Cardiac septum (tissue), 1 donor: ENCODE measurements at regions not wholly inside any gene's neighbourhood (a gene's known extent, or its start where the extent isn't known, plus 50 kb on each side); places are given as distances from the start of the nearest gene placed in this dataset.
"Not testable (repeated sequence)": the region's sequence is repeated elsewhere in the genome, so short reads cannot be mapped to it uniquely, and the experiment has no call there.

Experiments
- DNase-seq: peaks from one replicate; pipeline ENCODE4 v3.0.0-alpha.2; 2020; ENCODE audit warnings: low spot score
- intact Hi-C: fragments of 100-400 bp; cut with DNase I; formaldehyde crosslinking; loops from one replicate; pipeline ENCODE4 v1.14.0; 2022
- donor health status: DM: no; HTN: no; CAD: no.

- intact Hi-C loops, result no loop called here
- no peak for DNase-seq
Measured at GRCh38 chr1:174105086-174105485, 54.2 kb upstream of the RABGAP1L start.

- no peak for DNase-seq
- intact Hi-C loops, result no loop called here
Measured at GRCh38 chr1:174103766-174104165, 55.6 kb upstream of the RABGAP1L start.

- intact Hi-C loops, DNase-seq: not testable (repeated sequence)
Measured at GRCh38 chr1:174101976-174102375, 57.3 kb upstream of the RABGAP1L start.

- intact Hi-C loops, result loop anchor here (5.0 kb wide), 1 partner anchor 645 kb away; no protein-coding TSS in a partner anchor
- no peak for DNase-seq
Measured at GRCh38 chr1:174097426-174097825, 61.9 kb upstream of the RABGAP1L start.

GRCh38 chr1:174093789-174094188 is 65.5 kb upstream of the RABGAP1L start:
- intact Hi-C loops, result loop anchor here (2.0 kb wide), 1 partner anchor 123 kb away; no protein-coding TSS in a partner anchor
- not testable (repeated sequence) for DNase-seq

- DNase-seq, result no peak
- intact Hi-C loops, result no loop called here
Measured at GRCh38 chr1:174090471-174090870, 68.3 kb upstream of the RC3H1 start.

GRCh38 chr1:174080819-174081218 is 58.7 kb upstream of the RC3H1 start:
- intact Hi-C loops, result no loop called here

GRCh38 chr1:174079796-174080195 is 57.6 kb upstream of the RC3H1 start:
- no peak for DNase-seq

More at GRCh38 chr1:174080819-174081218, 58.7 kb upstream of the RC3H1 start:
- DNase-seq, result no peak

GRCh38 chr1:174078916-174079315 is 56.8 kb upstream of the RC3H1 start:
- intact Hi-C loops, result loop anchor here (5.0 kb wide), 1 partner anchor 97 kb away; no protein-coding TSS in a partner anchor
- DNase-seq, result not testable (repeated sequence)

More at GRCh38 chr1:174079796-174080195, 57.6 kb upstream of the RC3H1 start:
- intact Hi-C loops, result loop anchor here (5.0 kb wide), 1 partner anchor 97 kb away; no protein-coding TSS in a partner anchor

GRCh38 chr1:174077749-174078490 is 55.8 kb upstream of the RC3H1 start:
- DNase-seq, result no peak
- intact Hi-C loops, result loop anchor here (5.0 kb wide), 1 partner anchor 96 kb away; no protein-coding TSS in a partner anchor

GRCh38 chr1:174075245-174075692 is 53.1 kb upstream of the RC3H1 start:
- intact Hi-C loops, result loop anchor here (5.0 kb wide), 1 partner anchor 93 kb away; no protein-coding TSS in a partner anchor
- no peak for DNase-seq

- no peak for DNase-seq
- intact Hi-C loops, result loop anchor here (5.0 kb wide), 1 partner anchor 92 kb away; no protein-coding TSS in a partner anchor
Measured at GRCh38 chr1:174074757-174075156, 52.6 kb upstream of the RC3H1 start.

GRCh38 chr1:174072581-174072980 is 50.4 kb upstream of the RC3H1 start:
- intact Hi-C loops, result no loop called here
- no peak for DNase-seq
